ENCODE measurements at regions not wholly inside any gene's neighbourhood (a gene's known extent, or its start where the extent isn't known, plus 50 kb on each side); places are given as distances from the start of the nearest gene placed in this dataset.

- no TSS peak for BruUV-seq (replicated peaks)
- FAIRE-seq, result no peak
These were observed 283.5 kb upstream of the DACH1 start for GRCh38 chr13:72150502-72150901.

GRCh38 chr13:72149701-72150100 is 282.7 kb upstream of the DACH1 start:
- no peak for DNase-seq (ENCODE audit: low read depth, low spot score)
- Histone ChIP-seq H3K9me3 (replicated peaks; ENCODE audit: control insufficient read depth, insufficient read depth, low read length) (no peaks in the 10 kb centered on the region), H3K9ac (ENCODE audit: control insufficient read depth, insufficient read depth, low read length) (no peak overlapping the region), H3K4me1 (ENCODE audit: control insufficient read depth, insufficient read depth, low read length) (no peaks in the 10 kb centered on the region), H3K79me2 (ENCODE audit: control insufficient read depth, insufficient read depth, low read length) (no peaks in the 10 kb centered on the region), H3K4me2 (ENCODE audit: control insufficient read depth, insufficient read depth) (no peak overlapping the region), H4K20me1 (ENCODE audit: control insufficient read depth, insufficient read depth) (no peaks in the 10 kb centered on the region), H3K27me3 (replicated peaks in 1 of 2; ENCODE audit: control insufficient read depth in 2 of 2, insufficient read depth in 2 of 2, low read length in 1 of 2) (no peaks in the 10 kb centered on the region), H3K27ac (ENCODE audit: control insufficient read depth, insufficient read depth) (no peak overlapping the region), H2AFZ (ENCODE audit: control insufficient read depth, low read depth, low read length) (no peak overlapping the region), H3K4me3 (no peak overlapping the region), H3K36me3 (ENCODE audit: control insufficient read depth in 2 of 2, insufficient read depth in 2 of 2, low read length in 1 of 2) (no peaks in the 10 kb centered on the region)
- intact Hi-C loops (cut with micrococcal nuclease; ENCODE audit: unreplicated experiment), result no loop called here
- ChIA-PET POLR2A (no interaction called here), RAD21 (ENCODE audit: unreplicated experiment) (no interaction called here), CTCF (no interaction called here), SMC1A (ENCODE audit: uncharacterized antibody, unreplicated experiment) (no interaction called here)
- in situ Hi-C loops (cut with MboI), result no loop called here
- no peak for FAIRE-seq
- TF ChIP-seq RFX5 (IDR thresholded peaks at IDR 0.05; ENCODE audit: low read depth, low read length), result no peak
- no peak for TF ChIP-seq ESRRA (IDR thresholded peaks at IDR 0.05; ENCODE audit: low read length)
- no peak for TF ChIP-seq NR2C1 (IDR thresholded peaks at IDR 0.05)
- ATAC-seq, result no peak
- BruUV-seq (replicated peaks), result no TSS peak

More at GRCh38 chr13:72150502-72150901, 283.5 kb upstream of the DACH1 start:
- SMC1A ChIA-PET (ENCODE audit: uncharacterized antibody, unreplicated experiment), result no interaction called here
- H4K20me1 ChIP-seq (ENCODE audit: control insufficient read depth, insufficient read depth), result no peaks in the 10 kb centered on the region
- no peak overlapping the region for H3K4me2 ChIP-seq (ENCODE audit: control insufficient read depth, insufficient read depth)
- CTCF ChIA-PET, result interaction anchor here (0.6 kb wide), 1 partner anchor 10 kb away, joined by 3 read pairs; no protein-coding TSS in a partner anchor
- no peak overlapping the region for H3K9ac ChIP-seq (ENCODE audit: control insufficient read depth, insufficient read depth, low read length)
- RAD21 ChIA-PET (ENCODE audit: unreplicated experiment), result no interaction called here
- H3K4me1 ChIP-seq (ENCODE audit: control insufficient read depth, insufficient read depth, low read length), result no peaks in the 10 kb centered on the region
- H3K79me2 ChIP-seq (ENCODE audit: control insufficient read depth, insufficient read depth, low read length), result no peaks in the 10 kb centered on the region
- H3K9me3 ChIP-seq (replicated peaks; ENCODE audit: control insufficient read depth, insufficient read depth, low read length), result no peaks in the 10 kb centered on the region
- 2% methylated on average over 3 of the region's 3 CpGs for WGBS (ENCODE audit: insufficient coverage, insufficient replicate concordance, low lambda C conversion rate, missing lambda C conversion rate)
- H3K27ac ChIP-seq (ENCODE audit: control insufficient read depth, insufficient read depth), result no peak overlapping the region
- intact Hi-C loops (cut with micrococcal nuclease; ENCODE audit: unreplicated experiment), result no loop called here
- ATAC-seq, result no peak
- POLR2A ChIA-PET, result no interaction called here
- H3K4me3 ChIP-seq, result no peak overlapping the region
- DNase-seq (ENCODE audit: low read depth, low spot score), result no peak
- H2AFZ ChIP-seq (ENCODE audit: control insufficient read depth, low read depth, low read length), result no peak overlapping the region
- TF ChIP-seq ZBED1 (IDR thresholded peaks at IDR 0.05; ENCODE audit: borderline replicate concordance) (no peak), POLR2AphosphoS5 (IDR thresholded peaks at IDR 0.05; ENCODE audit: low read length) (no peak), EP300 (IDR thresholded peaks at IDR 0.05; ENCODE audit: borderline replicate concordance in 1 of 2, control insufficient read depth in 1 of 2, low read depth in 2 of 2, low read length in 2 of 2) (no peak), RUNX3 (IDR thresholded peaks at IDR 0.05; ENCODE audit: low read length) (no peak), CBX5 (IDR thresholded peaks at IDR 0.05; ENCODE audit: low read depth) (no peak)
- in situ Hi-C loops (cut with MboI), result no loop called here
- no peaks in the 10 kb centered on the region for H3K27me3 ChIP-seq (replicated peaks in 1 of 2; ENCODE audit: control insufficient read depth in 2 of 2, insufficient read depth in 2 of 2, low read length in 1 of 2)
- H3K36me3 ChIP-seq (ENCODE audit: control insufficient read depth in 2 of 2, insufficient read depth in 2 of 2, low read length in 1 of 2), result no peaks in the 10 kb centered on the region
